NCI-H446 (cell line): ENCODE measurements at regions not wholly inside any gene's neighbourhood (a gene's known extent, or its start where the extent isn't known, plus 50 kb on each side); places are given as distances from the start of the nearest gene placed in this dataset.
"Not testable (repeated sequence)": the region's sequence is repeated elsewhere in the genome, so short reads cannot be mapped to it uniquely, and the experiment has no call there.

Source experiments
- DNase-seq, 2 experiments: peaks; one replicate each; lab custom pipeline; 2025; lab: John Stamatoyannopoulos, UW

- DNase-seq, result no peak
Observed at GRCh38 chrX:903116-903515, 272.5 kb downstream of the SHOX start.

- DNase-seq, result no peak
Observed at GRCh38 chrX:896256-896655, 265.7 kb downstream of the SHOX start.

GRCh38 chrX:889966-890651 is 259.5 kb downstream of the SHOX start:
- no peak for DNase-seq

GRCh38 chrX:887724-888123 is 257.1 kb downstream of the SHOX start:
- not testable (repeated sequence) for DNase-seq

- no peak for DNase-seq
Observed at GRCh38 chrX:883588-883987, 253.0 kb downstream of the SHOX start.

- not testable (repeated sequence) for DNase-seq
Observed at GRCh38 chrX:879756-880698, 249.4 kb downstream of the SHOX start.

- DNase-seq, result no peak
Observed at GRCh38 chrX:874061-874460, 243.5 kb downstream of the SHOX start.

GRCh38 chrX:873016-873415 is 242.4 kb downstream of the SHOX start:
- DNase-seq, result no peak

- no peak for DNase-seq
Observed at GRCh38 chrX:872090-872489, 241.5 kb downstream of the SHOX start.

- DNase-seq, result no peak
Observed at GRCh38 chrX:871626-872025, 241.0 kb downstream of the SHOX start.

GRCh38 chrX:867966-868647 is 237.5 kb downstream of the SHOX start:
- DNase-seq, result no peak

- DNase-seq, result no peak
Observed at GRCh38 chrX:867502-867901, 236.9 kb downstream of the SHOX start.

GRCh38 chrX:866441-866990 is 235.9 kb downstream of the SHOX start:
- no peak for DNase-seq

GRCh38 chrX:865422-865821 is 234.8 kb downstream of the SHOX start:
- no peak for DNase-seq

- no peak for DNase-seq
Observed at GRCh38 chrX:861921-862320, 231.3 kb downstream of the SHOX start.

GRCh38 chrX:861340-861890 is 230.8 kb downstream of the SHOX start:
- no peak for DNase-seq

- DNase-seq, result no peak
Observed at GRCh38 chrX:859329-859728, 228.7 kb downstream of the SHOX start.

GRCh38 chrX:858542-859078 is 228.0 kb downstream of the SHOX start:
- no peak for DNase-seq

- no peak for DNase-seq
Observed at GRCh38 chrX:857376-857775, 226.8 kb downstream of the SHOX start.

- DNase-seq, result no peak
Observed at GRCh38 chrX:856566-857290, 226.1 kb downstream of the SHOX start.

- no peak for DNase-seq
Observed at GRCh38 chrX:853304-853703, 222.7 kb downstream of the SHOX start.
